H9 (cell line): ENCODE measurements at regions not wholly inside any gene's neighbourhood (a gene's known extent, or its start where the extent isn't known, plus 50 kb on each side); places are given as distances from the start of the nearest gene placed in this dataset.

ENCODE experiments used
- DNase-seq: peaks from one replicate; pipeline ENCODE4 v3.0.0-alpha.2; 2017
- H2AFZ ChIP-seq: one replicate; pipeline ENCODE4 v1.6.1; 2013; ENCODE audit warnings: mild to moderate bottlenecking, low read length, control low read depth, moderate library complexity
- H2AK5ac ChIP-seq: 2 replicates; pipeline ENCODE4 v1.6.1; 2013; ENCODE audit warnings: low read length, control low read depth, mixed read lengths; ENCODE audit not compliant: insufficient read length
- H2BK120ac ChIP-seq: one replicate; pipeline ENCODE4 v1.6.1; 2013; ENCODE audit warnings: low read depth, mild to moderate bottlenecking, low read length, control low read depth, inconsistent platforms; ENCODE audit not compliant: poor library complexity, severe bottlenecking
- H2BK12ac ChIP-seq: 2 replicates; pipeline ENCODE4 v1.6.1; 2013; ENCODE audit warnings: low read length, control low read depth, mixed read lengths, low read depth; ENCODE audit not compliant: insufficient read length
- H2BK15ac ChIP-seq: 2 replicates; pipeline ENCODE4 v1.6.1; 2013; ENCODE audit warnings: low read depth, low read length, control low read depth
- H2BK20ac ChIP-seq: one replicate; pipeline ENCODE4 v1.6.1; 2013; ENCODE audit warnings: low read depth, mild to moderate bottlenecking, low read length, control low read depth, inconsistent platforms; ENCODE audit not compliant: poor library complexity, severe bottlenecking
- H2BK5ac ChIP-seq: 2 replicates; pipeline ENCODE4 v1.6.1; 2013; ENCODE audit warnings: low read length, control low read depth, mixed read lengths; ENCODE audit not compliant: insufficient read length
- H3K14ac ChIP-seq: 2 replicates; pipeline ENCODE4 v1.6.1; 2013; ENCODE audit warnings: low read length, control low read depth; ENCODE audit not compliant: insufficient read depth
- H3K18ac ChIP-seq: 2 replicates; pipeline ENCODE4 v1.6.1; 2013; ENCODE audit warnings: low read depth, mild to moderate bottlenecking, mixed read lengths, low read length, control low read depth; ENCODE audit not compliant: insufficient read length
- H3K23ac ChIP-seq: 2 replicates; pipeline ENCODE4 v1.6.1; 2013; ENCODE audit warnings: low read length, control low read depth, mixed read lengths, low read depth; ENCODE audit not compliant: insufficient read length
- H3K23me2 ChIP-seq: 2 replicates; pipeline ENCODE4 v1.6.1; 2013; ENCODE audit warnings: low read depth, mild to moderate bottlenecking, mixed read lengths, low read length, control low read depth; ENCODE audit not compliant: insufficient read length, poor library complexity, severe bottlenecking
- H3K27ac ChIP-seq: 2 replicates; pipeline ENCODE4 v1.5.1; 2013; ENCODE audit warnings: low read length, control low read depth, mixed read lengths, low read depth; ENCODE audit not compliant: insufficient read length
- H3K27me3 ChIP-seq: 2 replicates; pipeline ENCODE4 v1.6.1; 2013; ENCODE audit warnings: low read length, control low read depth, inconsistent platforms; ENCODE audit not compliant: insufficient read depth
- H3K4ac ChIP-seq: 2 replicates; pipeline ENCODE4 v1.6.1; 2013; ENCODE audit warnings: low read depth, mild to moderate bottlenecking, control low read depth, inconsistent platforms, low read length, moderate library complexity
- H3K4me1 ChIP-seq: 2 replicates; pipeline ENCODE4 v1.6.1; 2013; ENCODE audit warnings: low read length, control low read depth, inconsistent platforms; ENCODE audit not compliant: insufficient read depth
- H3K4me2 ChIP-seq: 2 replicates; pipeline ENCODE4 v1.6.1; 2013; ENCODE audit warnings: low read length, control low read depth, mixed read lengths; ENCODE audit not compliant: insufficient read length, insufficient read depth
- H3K56ac ChIP-seq: 2 replicates; pipeline ENCODE4 v1.6.1; 2013; ENCODE audit warnings: low read depth, mild to moderate bottlenecking, mixed read lengths, low read length, control low read depth; ENCODE audit not compliant: insufficient read length
- H3K79me1 ChIP-seq: 2 replicates; pipeline ENCODE4 v1.6.1; 2013; ENCODE audit warnings: low read depth, mild to moderate bottlenecking, moderate library complexity, low read length, control low read depth, inconsistent platforms; ENCODE audit not compliant: insufficient read depth, poor library complexity, severe bottlenecking
- H3K79me2 ChIP-seq: 2 replicates; pipeline ENCODE4 v1.6.1; 2013; ENCODE audit warnings: low read length, control low read depth, inconsistent platforms; ENCODE audit not compliant: insufficient read depth
- H3K9ac ChIP-seq: 2 replicates; pipeline ENCODE4 v1.6.1; 2013; ENCODE audit warnings: low read length, control low read depth, mixed read lengths; ENCODE audit not compliant: insufficient read length; ENCODE audit errors: extremely low read depth
- H3K9me3 ChIP-seq: one replicate; pipeline ENCODE4 v1.6.1; 2013; ENCODE audit warnings: low read depth, low read length, inconsistent platforms; ENCODE audit not compliant: control insufficient read depth
- H3T11ph ChIP-seq: one replicate; pipeline ENCODE4 v1.6.1; 2013; ENCODE audit warnings: mild to moderate bottlenecking, low read length, control low read depth, inconsistent platforms
- H4K20me1 ChIP-seq: one replicate; pipeline ENCODE4 v1.6.1; 2013; ENCODE audit not compliant: control insufficient read depth, insufficient read length, insufficient read depth
- H4K5ac ChIP-seq: 2 replicates; pipeline ENCODE4 v1.6.1; 2013; ENCODE audit warnings: low read depth, mild to moderate bottlenecking, mixed read lengths, low read length, control low read depth; ENCODE audit not compliant: insufficient read length
- H4K8ac ChIP-seq: replicated peaks from 2 replicates; pipeline ENCODE4 v1.6.1; 2013; ENCODE audit warnings: low read length, control low read depth, mixed read lengths, low read depth; ENCODE audit not compliant: insufficient read length
- H4K91ac ChIP-seq: 2 replicates; pipeline ENCODE4 v1.6.1; 2013; ENCODE audit warnings: low read depth, mild to moderate bottlenecking, moderate library complexity, mixed read lengths, low read length, control low read depth; ENCODE audit not compliant: insufficient read length
- H3K27ac Mint-ChIP-seq, 3 experiments: 2 replicates in 2 of 3; 3 replicates in 1 of 3; pipeline ENCODE4 v1.8.0; 2020 to 2021; ENCODE audit warnings: mixed read lengths in 3 of 3, mild to moderate bottlenecking in 1 of 3, moderate library complexity in 1 of 3
- H3K27me3 Mint-ChIP-seq: 2 replicates; pipeline ENCODE4 v1.8.0; 2021; ENCODE audit warnings: low read depth, mild to moderate bottlenecking, moderate library complexity, mixed read lengths
- H3K36me3 Mint-ChIP-seq, 3 experiments: 2 replicates in 2 of 3; 3 replicates in 1 of 3; pipeline ENCODE4 v1.8.0; 2020 to 2021; ENCODE audit warnings: low read depth in 3 of 3, mixed read lengths in 3 of 3; ENCODE audit not compliant: insufficient read depth in 1 of 3
- H3K4me1 Mint-ChIP-seq, 2 experiments: 2 replicates each; pipeline ENCODE4 v1.8.0; 2020; ENCODE audit warnings: mixed read lengths in 2 of 2
- H3K4me3 Mint-ChIP-seq, 2 experiments: 2 replicates in 1 of 2; 3 replicates in 1 of 2; pipeline ENCODE4 v1.8.0; 2020 to 2021; ENCODE audit warnings: mild to moderate bottlenecking in 2 of 2, mixed read lengths in 2 of 2, moderate library complexity in 1 of 2
- H3K9me3 Mint-ChIP-seq, 2 experiments: 2 replicates in 1 of 2; 3 replicates in 1 of 2; pipeline ENCODE4 v1.8.0; 2020; ENCODE audit warnings: mild to moderate bottlenecking in 2 of 2, mixed read lengths in 2 of 2, moderate library complexity in 1 of 2
- WGBS: extraction: QIAGEN DNeasy Blood & Tissue Kit; methylation state at CpG from one replicate; pipeline ENCODE4 v1.1.7; 2013; ENCODE audit warnings: missing lambda C conversion rate, low lambda C conversion rate, mixed read lengths; ENCODE audit not compliant: insufficient read length; ENCODE audit errors: extremely low coverage; 5-methylcytosine and 5-hydroxymethylcytosine counted together
- TF ChIP-seq, protein P1 (sequence below): fragments of 200-600 bp; sonication (generic); conservative IDR thresholded peaks from 3 replicates; pipeline ENCODE4 v1.8.0; 2021; ENCODE audit warnings: antibody characterized with exemption, mild to moderate bottlenecking

- H3K4me1 Mint-ChIP-seq: no peaks in the 10 kb centered on the region
- H3K79me2 ChIP-seq: no peaks in the 10 kb centered on the region
- no peak overlapping the region for H4K8ac ChIP-seq
- peaks cover 16% of the 10 kb centered on the region for H3K27me3 Mint-ChIP-seq
- no CpG with 5 or more reads among the region's 6 CpGs for WGBS
- H3K4me3 Mint-ChIP-seq: no peak overlapping the region
- H3K9me3 ChIP-seq: no peaks in the 10 kb centered on the region
- H2BK20ac ChIP-seq: no peak overlapping the region
- H3K79me1 ChIP-seq: no peaks in the 10 kb centered on the region
- H2AFZ ChIP-seq: no peak overlapping the region
- no peaks in the 10 kb centered on the region; the same call in 1 of the 2 replicates for H3K27me3 ChIP-seq
- no peaks in the 10 kb centered on the region for H3K4me1 ChIP-seq
- H3K14ac ChIP-seq: no peak overlapping the region
- no peak overlapping the region for H4K91ac ChIP-seq
- H2BK120ac ChIP-seq: no peak overlapping the region
- no peak overlapping the region for H2AK5ac ChIP-seq
- no peak overlapping the region for H3K4ac ChIP-seq
- no peaks in the 10 kb centered on the region for H3K9me3 Mint-ChIP-seq
- H4K20me1 ChIP-seq: no peaks in the 10 kb centered on the region
- H4K5ac ChIP-seq: no peak overlapping the region
- no peak overlapping the region for H3K18ac ChIP-seq
- H2BK5ac ChIP-seq: no peak overlapping the region
- no peak for DNase-seq
- no peak overlapping the region for H2BK12ac ChIP-seq
- TF ChIP-seq, protein P1, sequence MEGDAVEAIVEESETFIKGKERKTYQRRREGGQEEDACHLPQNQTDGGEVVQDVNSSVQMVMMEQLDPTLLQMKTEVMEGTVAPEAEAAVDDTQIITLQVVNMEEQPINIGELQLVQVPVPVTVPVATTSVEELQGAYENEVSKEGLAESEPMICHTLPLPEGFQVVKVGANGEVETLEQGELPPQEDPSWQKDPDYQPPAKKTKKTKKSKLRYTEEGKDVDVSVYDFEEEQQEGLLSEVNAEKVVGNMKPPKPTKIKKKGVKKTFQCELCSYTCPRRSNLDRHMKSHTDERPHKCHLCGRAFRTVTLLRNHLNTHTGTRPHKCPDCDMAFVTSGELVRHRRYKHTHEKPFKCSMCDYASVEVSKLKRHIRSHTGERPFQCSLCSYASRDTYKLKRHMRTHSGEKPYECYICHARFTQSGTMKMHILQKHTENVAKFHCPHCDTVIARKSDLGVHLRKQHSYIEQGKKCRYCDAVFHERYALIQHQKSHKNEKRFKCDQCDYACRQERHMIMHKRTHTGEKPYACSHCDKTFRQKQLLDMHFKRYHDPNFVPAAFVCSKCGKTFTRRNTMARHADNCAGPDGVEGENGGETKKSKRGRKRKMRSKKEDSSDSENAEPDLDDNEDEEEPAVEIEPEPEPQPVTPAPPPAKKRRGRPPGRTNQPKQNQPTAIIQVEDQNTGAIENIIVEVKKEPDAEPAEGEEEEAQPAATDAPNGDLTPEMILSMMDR: no peak
- H3K27ac ChIP-seq: no peak overlapping the region
- no peak overlapping the region for H2BK15ac ChIP-seq
- H3K36me3 Mint-ChIP-seq: no peaks in the 10 kb centered on the region
- H3K9ac ChIP-seq: no peak overlapping the region
- no peak overlapping the region for H3K4me2 ChIP-seq
- H3K23me2 ChIP-seq: no peaks in the 10 kb centered on the region
- H3K23ac ChIP-seq: no peak overlapping the region
- no peak overlapping the region for H3K27ac Mint-ChIP-seq
- H3T11ph ChIP-seq: no peak overlapping the region
- no peak overlapping the region for H3K56ac ChIP-seq
These were observed 90.4 kb upstream of the CDH11 start for GRCh38 chr16:65212240-65212639.
